ENCODE measurements at regions not wholly inside any gene's neighbourhood (a gene's known extent, or its start where the extent isn't known, plus 50 kb on each side); places are given as distances from the start of the nearest gene placed in this dataset.

DNA sequence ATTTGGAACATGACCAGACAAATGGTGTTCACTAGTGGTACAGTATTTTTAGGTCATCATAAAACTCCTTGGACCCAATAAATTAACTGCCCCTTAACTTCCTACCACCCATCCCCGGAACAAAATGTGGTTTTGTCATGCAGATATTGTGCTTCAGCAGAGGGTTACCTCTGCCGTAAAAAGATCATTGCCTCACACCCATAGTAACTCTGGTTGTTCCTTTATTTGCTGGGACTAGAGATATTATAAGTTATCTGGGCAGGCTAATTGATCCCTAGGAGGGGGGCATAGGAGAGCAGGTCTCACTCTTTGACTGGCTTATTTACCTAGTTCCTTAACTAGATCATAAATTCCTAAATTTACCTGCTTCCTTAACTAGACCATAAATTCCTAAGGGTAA, 1343.9 kb upstream of the CHAC2 start:
- dilution Hi-C loops (cut with MboI; ENCODE audit: extremely low pct_ligation_motif_present, low sequenced_read_pairs) = no loop called here
- Histone ChIP-seq H3K79me2 (ENCODE audit: control insufficient read depth, insufficient read depth, low read length) (no peaks in the 10 kb centered on the region), H3K9ac (ENCODE audit: control insufficient read depth, extremely low read depth, insufficient read depth, low read length) (no peak overlapping the region), H3K4me2 (ENCODE audit: control insufficient read depth, extremely low read depth, insufficient read depth, low read depth, low read length) (no peak overlapping the region), H3K27me3 (ENCODE audit: control insufficient read depth, extremely low read depth, insufficient read depth, low read length) (no peaks in the 10 kb centered on the region), H3K4me1 (ENCODE audit: control insufficient read depth, extremely low read depth, insufficient read depth, low read length) (no peaks in the 10 kb centered on the region), H4K20me1 (ENCODE audit: control insufficient read depth, extremely low read depth, insufficient read depth, low read length) (no peaks in the 10 kb centered on the region), H3K27ac (ENCODE audit: control insufficient read depth, insufficient read depth, low read length) (no peak overlapping the region), H3K36me3 (ENCODE audit: control insufficient read depth in 2 of 2, extremely low read depth in 1 of 2, insufficient read depth in 2 of 2, low read length in 2 of 2) (no peaks in the 10 kb centered on the region), H3K9me1 (ENCODE audit: control insufficient read depth, extremely low read depth, insufficient read depth, low read length) (no peaks in the 10 kb centered on the region), H2AFZ (ENCODE audit: control insufficient read depth, low read length) (no peak overlapping the region), H3K4me3 (ENCODE audit: control insufficient read depth in 2 of 3, extremely low read depth in 1 of 3, insufficient read depth in 2 of 3, low read depth in 1 of 3, low read length in 3 of 3) (no peak overlapping the region), H3K9me3 (ENCODE audit: control insufficient read depth, low read depth, low read length) (no peaks in the 10 kb centered on the region)
- no peak for TF ChIP-seq EZH2 (IDR thresholded peaks at IDR 0.05; ENCODE audit: low read length)
- TF ChIP-seq, protein P1, sequence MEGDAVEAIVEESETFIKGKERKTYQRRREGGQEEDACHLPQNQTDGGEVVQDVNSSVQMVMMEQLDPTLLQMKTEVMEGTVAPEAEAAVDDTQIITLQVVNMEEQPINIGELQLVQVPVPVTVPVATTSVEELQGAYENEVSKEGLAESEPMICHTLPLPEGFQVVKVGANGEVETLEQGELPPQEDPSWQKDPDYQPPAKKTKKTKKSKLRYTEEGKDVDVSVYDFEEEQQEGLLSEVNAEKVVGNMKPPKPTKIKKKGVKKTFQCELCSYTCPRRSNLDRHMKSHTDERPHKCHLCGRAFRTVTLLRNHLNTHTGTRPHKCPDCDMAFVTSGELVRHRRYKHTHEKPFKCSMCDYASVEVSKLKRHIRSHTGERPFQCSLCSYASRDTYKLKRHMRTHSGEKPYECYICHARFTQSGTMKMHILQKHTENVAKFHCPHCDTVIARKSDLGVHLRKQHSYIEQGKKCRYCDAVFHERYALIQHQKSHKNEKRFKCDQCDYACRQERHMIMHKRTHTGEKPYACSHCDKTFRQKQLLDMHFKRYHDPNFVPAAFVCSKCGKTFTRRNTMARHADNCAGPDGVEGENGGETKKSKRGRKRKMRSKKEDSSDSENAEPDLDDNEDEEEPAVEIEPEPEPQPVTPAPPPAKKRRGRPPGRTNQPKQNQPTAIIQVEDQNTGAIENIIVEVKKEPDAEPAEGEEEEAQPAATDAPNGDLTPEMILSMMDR (optimal IDR thresholded peaks at IDR 0.05 in 1 of 3, IDR thresholded peaks at IDR 0.05 in 1 of 3, conservative IDR thresholded peaks at IDR 0.05 in 1 of 3; ENCODE audit: extremely low read depth in 1 of 3, insufficient read depth in 2 of 3, low read length in 3 of 3) = no peak
- FAIRE-seq = no peak
- DNase-seq (ENCODE audit: low read depth, low spot score) = no peak

DNA sequence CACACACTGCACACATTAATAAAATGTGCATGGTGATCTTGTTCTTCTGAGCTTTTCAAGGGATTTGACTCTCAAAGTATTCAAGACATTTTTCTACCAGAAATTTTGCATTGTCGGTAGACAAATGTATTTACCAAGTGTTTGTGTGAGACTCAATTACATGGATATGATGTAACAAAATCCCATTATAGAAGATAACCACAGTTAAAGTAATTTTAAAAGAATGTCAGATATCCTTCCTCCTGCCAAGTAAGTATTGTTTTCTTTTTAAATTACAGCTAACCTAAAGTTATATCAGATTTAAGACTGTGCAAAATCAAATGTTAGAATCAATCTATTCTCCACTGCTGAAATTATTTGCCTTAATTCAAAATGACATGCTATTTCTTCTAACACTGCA, 1344.5 kb upstream of the CHAC2 start:
- no peaks in the 10 kb centered on the region for H4K20me1 ChIP-seq (ENCODE audit: control insufficient read depth, extremely low read depth, insufficient read depth, low read length)
- no peak for DNase-seq (ENCODE audit: low read depth, low spot score)
- H3K36me3 ChIP-seq (ENCODE audit: control insufficient read depth in 2 of 2, extremely low read depth in 1 of 2, insufficient read depth in 2 of 2, low read length in 2 of 2) = no peaks in the 10 kb centered on the region
- no peaks in the 10 kb centered on the region for H3K27me3 ChIP-seq (ENCODE audit: control insufficient read depth, extremely low read depth, insufficient read depth, low read length)
- H3K79me2 ChIP-seq (ENCODE audit: control insufficient read depth, insufficient read depth, low read length) = no peaks in the 10 kb centered on the region
- no peaks in the 10 kb centered on the region for H3K9me1 ChIP-seq (ENCODE audit: control insufficient read depth, extremely low read depth, insufficient read depth, low read length)
- TF ChIP-seq, protein P1 (optimal IDR thresholded peaks at IDR 0.05 in 1 of 3, IDR thresholded peaks at IDR 0.05 in 1 of 3, conservative IDR thresholded peaks at IDR 0.05 in 1 of 3; ENCODE audit: extremely low read depth in 1 of 3, insufficient read depth in 2 of 3, low read length in 3 of 3) = no peak
- no peak for TF ChIP-seq EZH2 (IDR thresholded peaks at IDR 0.05; ENCODE audit: low read length)
- dilution Hi-C loops (cut with MboI; ENCODE audit: extremely low pct_ligation_motif_present, low sequenced_read_pairs) = no loop called here
- no peaks in the 10 kb centered on the region for H3K9me3 ChIP-seq (ENCODE audit: control insufficient read depth, low read depth, low read length)
- H3K9ac ChIP-seq (ENCODE audit: control insufficient read depth, extremely low read depth, insufficient read depth, low read length) = no peak overlapping the region
- FAIRE-seq = no peak
- H3K4me2 ChIP-seq (ENCODE audit: control insufficient read depth, extremely low read depth, insufficient read depth, low read depth, low read length) = no peak overlapping the region
- H3K27ac ChIP-seq (ENCODE audit: control insufficient read depth, insufficient read depth, low read length) = no peak overlapping the region
- no peak overlapping the region for H2AFZ ChIP-seq (ENCODE audit: control insufficient read depth, low read length)
- no peak overlapping the region for H3K4me3 ChIP-seq (ENCODE audit: control insufficient read depth in 2 of 3, extremely low read depth in 1 of 3, insufficient read depth in 2 of 3, low read depth in 1 of 3, low read length in 3 of 3)
- no peaks in the 10 kb centered on the region for H3K4me1 ChIP-seq (ENCODE audit: control insufficient read depth, extremely low read depth, insufficient read depth, low read length)
